Astrocyte (in vitro differentiated cells and primary cell): ENCODE measurements at regions not wholly inside any gene's neighbourhood (a gene's known extent, or its start where the extent isn't known, plus 50 kb on each side); places are given as distances from the start of the nearest gene placed in this dataset.

Experiments
- DNase-seq: peaks from one replicate; pipeline ENCODE4 v3.0.0-alpha.2; 2010; ENCODE audit warnings: low read depth
- FAIRE-seq: peaks from 2 replicates; lab custom pipeline; 2011; peaks lifted over from hg19 to GRCh38; lab: Jason Lieb, UNC
- H2AFZ ChIP-seq: 2 replicates; pipeline ENCODE4 v1.6.0; 2012; ENCODE audit warnings: low read depth, low read length, inconsistent platforms
- H3K27ac ChIP-seq: 2 replicates; pipeline ENCODE4 v1.5.1; 2011; ENCODE audit warnings: low read depth, low read length, inconsistent platforms
- H3K27me3 ChIP-seq: 2 replicates; pipeline ENCODE4 v1.6.0; 2011; ENCODE audit warnings: low read length, inconsistent platforms; ENCODE audit not compliant: insufficient read depth
- H3K36me3 ChIP-seq: 2 replicates; pipeline ENCODE4 v1.5.1; 2011; ENCODE audit warnings: low read length, inconsistent platforms; ENCODE audit not compliant: insufficient read depth
- H3K4me1 ChIP-seq: 2 replicates; pipeline ENCODE4 v1.5.1; 2011; ENCODE audit warnings: low read length, inconsistent platforms; ENCODE audit not compliant: insufficient read depth
- H3K4me2 ChIP-seq: 2 replicates; pipeline ENCODE4 v1.6.0; 2012; ENCODE audit warnings: low read length, inconsistent platforms
- H3K4me3 ChIP-seq: 2 replicates; pipeline ENCODE4 v1.5.1; 2011; ENCODE audit warnings: low read depth, mild to moderate bottlenecking, low read length, inconsistent platforms; ENCODE audit not compliant: insufficient read depth
- H3K79me2 ChIP-seq: 2 replicates; pipeline ENCODE4 v1.6.0; 2012; ENCODE audit warnings: mild to moderate bottlenecking, low read length, inconsistent platforms; ENCODE audit not compliant: insufficient read depth
- H3K9ac ChIP-seq: 2 replicates; pipeline ENCODE4 v1.6.0; 2012; ENCODE audit warnings: mild to moderate bottlenecking, low read length, inconsistent platforms
- H3K9me3 ChIP-seq: 2 replicates; pipeline ENCODE4 v1.5.1; 2012; ENCODE audit warnings: low read depth, mild to moderate bottlenecking, low read length, inconsistent platforms; ENCODE audit not compliant: insufficient read depth
- H4K20me1 ChIP-seq: 2 replicates; pipeline ENCODE4 v1.6.0; 2012; ENCODE audit warnings: low read length, inconsistent platforms; ENCODE audit not compliant: insufficient read depth
- H3K27ac Mint-ChIP-seq: one replicate; pipeline ENCODE4 v1.8.0; 2021; ENCODE audit warnings: mild to moderate bottlenecking, mixed read lengths; ENCODE audit not compliant: unreplicated experiment
- H3K27me3 Mint-ChIP-seq: one replicate; pipeline ENCODE4 v1.8.0; 2021; ENCODE audit warnings: low read depth, mixed read lengths; ENCODE audit not compliant: unreplicated experiment
- H3K36me3 Mint-ChIP-seq: one replicate; pipeline ENCODE4 v1.8.0; 2021; ENCODE audit warnings: low read depth, mixed read lengths; ENCODE audit not compliant: unreplicated experiment
- H3K4me1 Mint-ChIP-seq: one replicate; pipeline ENCODE4 v1.8.0; 2021; ENCODE audit warnings: low read depth, mixed read lengths; ENCODE audit not compliant: unreplicated experiment
- H3K4me3 Mint-ChIP-seq: one replicate; pipeline ENCODE4 v1.8.0; 2021; ENCODE audit warnings: mild to moderate bottlenecking, moderate library complexity, mixed read lengths; ENCODE audit not compliant: unreplicated experiment
- H3K9me3 Mint-ChIP-seq: one replicate; pipeline ENCODE4 v1.8.0; 2021; ENCODE audit warnings: mild to moderate bottlenecking, mixed read lengths; ENCODE audit not compliant: unreplicated experiment
- EZH2 ChIP-seq: IDR thresholded peaks from 2 replicates; pipeline ENCODE4 v1.6.1; 2012; ENCODE audit warnings: mild to moderate bottlenecking, low read length, inconsistent platforms; ENCODE audit not compliant: insufficient read depth
- TF ChIP-seq, protein P1 (sequence below): IDR thresholded peaks from 2 replicates; pipeline ENCODE4 v1.5.1; 2011; ENCODE audit warnings: low read depth, mild to moderate bottlenecking, inconsistent platforms, low read length, moderate library complexity; ENCODE audit not compliant: insufficient read depth

DNA sequence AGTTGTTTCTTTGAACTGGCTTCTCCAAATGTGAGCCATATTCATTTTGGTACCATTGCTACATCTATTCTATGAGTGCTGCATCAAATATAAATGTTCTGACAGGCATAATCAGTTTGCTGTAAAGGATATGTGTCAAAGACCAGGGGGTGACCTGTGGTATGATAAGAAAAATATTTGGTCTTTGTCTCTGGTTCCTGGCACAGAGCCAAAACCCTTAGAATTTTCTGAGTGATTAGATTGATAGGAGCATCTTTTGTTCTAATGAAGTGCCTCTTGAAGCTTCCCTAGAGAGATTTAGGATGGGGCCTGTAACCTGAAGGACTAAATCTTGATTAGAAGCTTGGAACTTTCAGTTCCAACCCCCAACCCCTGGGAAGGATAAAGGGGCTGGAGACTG lies 256.3 kb downstream of the NNT start:
- Histone ChIP-seq H3K27ac (no peak overlapping the region), H3K4me1 (no peaks in the 10 kb centered on the region), H2AFZ (no peak overlapping the region), H3K4me2 (no peak overlapping the region), H3K27me3 (no peaks in the 10 kb centered on the region), H3K9me3 (peaks cover 3% of the 10 kb centered on the region), H3K4me3 (no peak overlapping the region), H4K20me1 (no peaks in the 10 kb centered on the region), H3K79me2 (no peaks in the 10 kb centered on the region), H3K36me3 (no peaks in the 10 kb centered on the region), H3K9ac (no peak overlapping the region)
- no peak for TF ChIP-seq EZH2
- TF ChIP-seq, protein P1, sequence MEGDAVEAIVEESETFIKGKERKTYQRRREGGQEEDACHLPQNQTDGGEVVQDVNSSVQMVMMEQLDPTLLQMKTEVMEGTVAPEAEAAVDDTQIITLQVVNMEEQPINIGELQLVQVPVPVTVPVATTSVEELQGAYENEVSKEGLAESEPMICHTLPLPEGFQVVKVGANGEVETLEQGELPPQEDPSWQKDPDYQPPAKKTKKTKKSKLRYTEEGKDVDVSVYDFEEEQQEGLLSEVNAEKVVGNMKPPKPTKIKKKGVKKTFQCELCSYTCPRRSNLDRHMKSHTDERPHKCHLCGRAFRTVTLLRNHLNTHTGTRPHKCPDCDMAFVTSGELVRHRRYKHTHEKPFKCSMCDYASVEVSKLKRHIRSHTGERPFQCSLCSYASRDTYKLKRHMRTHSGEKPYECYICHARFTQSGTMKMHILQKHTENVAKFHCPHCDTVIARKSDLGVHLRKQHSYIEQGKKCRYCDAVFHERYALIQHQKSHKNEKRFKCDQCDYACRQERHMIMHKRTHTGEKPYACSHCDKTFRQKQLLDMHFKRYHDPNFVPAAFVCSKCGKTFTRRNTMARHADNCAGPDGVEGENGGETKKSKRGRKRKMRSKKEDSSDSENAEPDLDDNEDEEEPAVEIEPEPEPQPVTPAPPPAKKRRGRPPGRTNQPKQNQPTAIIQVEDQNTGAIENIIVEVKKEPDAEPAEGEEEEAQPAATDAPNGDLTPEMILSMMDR: no peak
- H3K4me1 Mint-ChIP-seq: peaks cover 7% of the 10 kb centered on the region
- DNase-seq (no peak), FAIRE-seq (no peak)
- H3K9me3 Mint-ChIP-seq: no peaks in the 10 kb centered on the region
- no peak overlapping the region for H3K4me3 Mint-ChIP-seq
- H3K27me3 Mint-ChIP-seq: no peaks in the 10 kb centered on the region
- H3K27ac Mint-ChIP-seq: no peak overlapping the region
- no peaks in the 10 kb centered on the region for H3K36me3 Mint-ChIP-seq

DNA sequence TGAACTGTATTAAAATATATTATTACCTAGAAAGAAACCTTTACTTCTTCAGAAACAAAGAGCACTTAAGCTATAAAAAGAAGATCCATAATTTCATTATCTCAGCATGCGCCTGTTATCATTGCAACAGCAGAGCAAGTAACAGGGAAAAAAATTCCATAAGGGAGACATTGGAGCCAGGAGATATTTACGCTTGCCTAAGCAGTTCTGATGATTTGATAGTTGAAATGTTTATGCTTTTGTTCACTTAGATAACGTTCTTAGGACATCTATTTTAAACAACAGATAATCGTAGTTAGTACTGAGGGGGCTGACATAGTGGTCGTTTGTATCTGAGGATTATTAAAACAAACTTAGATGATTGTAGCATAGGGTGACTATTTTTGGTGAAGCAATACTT lies 252.5 kb downstream of the NNT start:
- Mint-ChIP-seq H3K27me3 (no peaks in the 10 kb centered on the region), H3K36me3 (no peaks in the 10 kb centered on the region), H3K9me3 (no peaks in the 10 kb centered on the region), H3K4me1 (peaks cover 11% of the 10 kb centered on the region), H3K4me3 (no peak overlapping the region), H3K27ac (no peak overlapping the region)
- TF ChIP-seq, protein P1: no peak
- TF ChIP-seq EZH2: no peak
- Histone ChIP-seq H3K4me2 (no peak overlapping the region), H3K27me3 (no peaks in the 10 kb centered on the region), H4K20me1 (no peaks in the 10 kb centered on the region), H3K79me2 (no peaks in the 10 kb centered on the region), H3K36me3 (no peaks in the 10 kb centered on the region), H2AFZ (no peak overlapping the region), H3K4me1 (no peaks in the 10 kb centered on the region), H3K9me3 (peaks cover 3% of the 10 kb centered on the region), H3K27ac (no peak overlapping the region), H3K9ac (no peak overlapping the region), H3K4me3 (no peak overlapping the region)
- no peak for FAIRE-seq
- DNase-seq: no peak

DNA sequence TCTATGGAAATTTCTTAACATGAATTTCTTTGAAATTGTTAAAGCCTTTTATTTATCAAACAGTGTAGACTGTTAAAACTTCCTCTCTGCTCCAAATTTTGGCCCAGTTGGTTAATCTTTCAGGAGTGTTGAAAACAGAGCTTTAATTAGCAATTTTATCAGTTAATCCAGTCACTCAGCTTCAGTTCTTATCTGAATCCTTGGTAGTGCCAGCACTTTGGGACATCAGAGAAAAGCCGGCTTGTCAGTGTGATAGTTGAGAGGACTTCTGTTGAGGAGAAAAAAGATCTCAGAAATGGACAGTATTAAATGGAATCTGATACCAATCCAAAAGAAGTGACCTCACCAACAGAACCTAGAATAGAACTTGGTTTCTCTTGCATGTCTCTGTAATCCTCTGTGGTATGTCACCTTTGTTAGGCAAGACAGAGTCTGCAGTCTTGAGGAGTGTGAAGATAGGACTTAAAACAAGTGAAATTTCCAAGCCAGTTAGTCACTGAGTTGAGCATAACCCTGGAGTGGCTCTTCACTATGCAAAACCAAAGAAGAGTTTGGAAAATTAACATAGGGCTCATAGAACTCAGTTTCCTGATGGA lies 251.8 kb downstream of the NNT start:
- H3K27ac Mint-ChIP-seq: no peak overlapping the region
- Histone ChIP-seq H3K9ac (no peak overlapping the region), H3K4me3 (no peak overlapping the region), H3K4me2 (no peak overlapping the region), H2AFZ (no peak overlapping the region), H3K79me2 (no peaks in the 10 kb centered on the region), H3K4me1 (no peaks in the 10 kb centered on the region), H3K9me3 (peaks cover 3% of the 10 kb centered on the region), H3K27me3 (no peaks in the 10 kb centered on the region), H3K36me3 (no peaks in the 10 kb centered on the region), H3K27ac (no peak overlapping the region), H4K20me1 (no peaks in the 10 kb centered on the region)
- TF ChIP-seq, protein P1: no peak
- no peak for TF ChIP-seq EZH2
- no peaks in the 10 kb centered on the region for H3K36me3 Mint-ChIP-seq
- no peaks in the 10 kb centered on the region for H3K9me3 Mint-ChIP-seq
- no peak overlapping the region for H3K4me3 Mint-ChIP-seq
- FAIRE-seq (no peak), DNase-seq (no peak)
- H3K4me1 Mint-ChIP-seq: peaks cover 11% of the 10 kb centered on the region
- no peaks in the 10 kb centered on the region for H3K27me3 Mint-ChIP-seq
